ENCODE measurements at regions not wholly inside any gene's neighbourhood (a gene's known extent, or its start where the extent isn't known, plus 50 kb on each side); places are given as distances from the start of the nearest gene placed in this dataset.

- no CpG with 5 or more reads among the region's 3 CpGs for WGBS (ENCODE audit: insufficient coverage)
- POLR2A ChIA-PET = no interaction called here
- no peaks in the 10 kb centered on the region for H3K36me3 Mint-ChIP-seq
These were observed 402.7 kb upstream of the ZNF608 start for GRCh38 chr5:125149110-125149509.

DNA sequence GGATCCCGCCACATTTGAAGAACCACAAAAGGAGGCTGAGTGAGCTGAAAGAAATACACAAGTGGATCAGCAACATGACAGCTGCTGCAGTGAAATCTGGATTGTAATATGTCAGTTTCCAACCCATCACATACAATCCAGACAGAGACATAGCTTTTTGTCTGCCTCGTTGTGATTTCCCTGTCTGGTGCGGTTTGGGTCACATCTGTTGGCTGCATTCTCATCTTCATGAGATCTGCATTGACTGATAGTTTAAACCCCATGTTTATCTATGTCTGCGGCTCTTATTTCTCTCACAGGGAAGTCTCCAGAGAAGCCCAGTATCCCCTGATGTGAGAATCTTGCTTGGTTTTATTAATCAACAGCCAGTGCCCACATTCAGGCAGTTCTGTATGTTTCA is 403.1 kb upstream of the ZNF608 start:
- no peak for DNase-seq
- H3K4me1 Mint-ChIP-seq = no peaks in the 10 kb centered on the region
- no peaks in the 10 kb centered on the region for H3K27me3 Mint-ChIP-seq
- H3K9me3 Mint-ChIP-seq = peaks cover 0 to 13% (median 0%) of the 10 kb centered on the region in 3 donors
- H3K36me3 Mint-ChIP-seq = no peaks in the 10 kb centered on the region
- no peak overlapping the region for H3K27ac Mint-ChIP-seq
- H3K27ac ChIP-seq (ENCODE audit: low read length) = no peak overlapping the region
- no CpG with 5 or more reads among the region's 4 CpGs for WGBS (ENCODE audit: insufficient coverage)
- no peaks in the 10 kb centered on the region for H3K27me3 ChIP-seq (replicated peaks in 1 of 2; ENCODE audit: control insufficient read depth in 2 of 2, extremely low read depth in 1 of 2, insufficient read depth in 2 of 2, low read length in 1 of 2)
- POLR2A ChIA-PET = no interaction called here
- no peak overlapping the region for H3K4me3 ChIP-seq (ENCODE audit: control insufficient read depth in 1 of 2, extremely low read depth in 1 of 2, low read length in 1 of 2)
- no peak for ATAC-seq (replicated peaks in 1 of 4)
- H3K36me3 ChIP-seq (ENCODE audit: control insufficient read depth in 2 of 2, extremely low read depth in 1 of 2, insufficient read depth in 1 of 2, low read length in 1 of 2) = no peaks in the 10 kb centered on the region
- no peaks in the 10 kb centered on the region for H3K4me1 ChIP-seq (ENCODE audit: control insufficient read depth in 1 of 2, extremely low read depth in 1 of 2, insufficient read depth in 2 of 2, low read length in 2 of 2)
- CTCF ChIA-PET = no interaction called here
- H3K9me3 ChIP-seq = no peaks in the 10 kb centered on the region
- no peak overlapping the region for H3K4me3 Mint-ChIP-seq

More at GRCh38 chr5:125149110-125149509, 402.7 kb upstream of the ZNF608 start:
- CTCF ChIA-PET = no interaction called here
- H3K4me1 Mint-ChIP-seq = no peaks in the 10 kb centered on the region
- no peak overlapping the region for H3K27ac ChIP-seq (ENCODE audit: low read length)
- H3K36me3 ChIP-seq (ENCODE audit: control insufficient read depth in 2 of 2, extremely low read depth in 1 of 2, insufficient read depth in 1 of 2, low read length in 1 of 2) = no peaks in the 10 kb centered on the region
- no peaks in the 10 kb centered on the region for H3K9me3 ChIP-seq
- no peaks in the 10 kb centered on the region for H3K27me3 ChIP-seq (replicated peaks in 1 of 2; ENCODE audit: control insufficient read depth in 2 of 2, extremely low read depth in 1 of 2, insufficient read depth in 2 of 2, low read length in 1 of 2)
- DNase-seq (no peak), ATAC-seq (replicated peaks in 1 of 4) (no peak)
- peaks cover 0 to 13% (median 0%) of the 10 kb centered on the region in 3 donors for H3K9me3 Mint-ChIP-seq
- no peak overlapping the region for H3K27ac Mint-ChIP-seq
- no peak overlapping the region for H3K4me3 Mint-ChIP-seq
- H3K27me3 Mint-ChIP-seq = no peaks in the 10 kb centered on the region
- H3K4me3 ChIP-seq (ENCODE audit: control insufficient read depth in 1 of 2, extremely low read depth in 1 of 2, low read length in 1 of 2) = no peak overlapping the region
- H3K4me1 ChIP-seq (ENCODE audit: control insufficient read depth in 1 of 2, extremely low read depth in 1 of 2, insufficient read depth in 2 of 2, low read length in 2 of 2) = no peaks in the 10 kb centered on the region

- H3K4me1 Mint-ChIP-seq = no peaks in the 10 kb centered on the region
- 0% methylated on average over 1 of the region's 3 CpGs for WGBS (ENCODE audit: insufficient coverage)
- H3K9me3 Mint-ChIP-seq = peaks cover 0 to 17% (median 0%) of the 10 kb centered on the region in 3 donors
- H3K36me3 Mint-ChIP-seq = no peaks in the 10 kb centered on the region
- no peak overlapping the region for H3K27ac Mint-ChIP-seq
- no peaks in the 10 kb centered on the region for H3K27me3 Mint-ChIP-seq
- DNase-seq (no peak), ATAC-seq (replicated peaks in 1 of 4) (no peak)
- no peaks in the 10 kb centered on the region for H3K9me3 ChIP-seq
- H3K27ac ChIP-seq (ENCODE audit: low read length) = no peak overlapping the region
- CTCF ChIA-PET = no interaction called here
- POLR2A ChIA-PET = no interaction called here
- no peak overlapping the region for H3K4me3 Mint-ChIP-seq
- H3K4me1 ChIP-seq (ENCODE audit: control insufficient read depth in 1 of 2, extremely low read depth in 1 of 2, insufficient read depth in 2 of 2, low read length in 2 of 2) = no peaks in the 10 kb centered on the region
- no peaks in the 10 kb centered on the region for H3K27me3 ChIP-seq (replicated peaks in 1 of 2; ENCODE audit: control insufficient read depth in 2 of 2, extremely low read depth in 1 of 2, insufficient read depth in 2 of 2, low read length in 1 of 2)
- no peak overlapping the region for H3K4me3 ChIP-seq (ENCODE audit: control insufficient read depth in 1 of 2, extremely low read depth in 1 of 2, low read length in 1 of 2)
- H3K36me3 ChIP-seq (ENCODE audit: control insufficient read depth in 2 of 2, extremely low read depth in 1 of 2, insufficient read depth in 1 of 2, low read length in 1 of 2) = no peaks in the 10 kb centered on the region
These were observed 403.7 kb upstream of the ZNF608 start for GRCh38 chr5:125150041-125150669.

GRCh38 chr5:125151150-125151900 is 404.9 kb upstream of the ZNF608 start:
- CTCF ChIA-PET = no interaction called here
- Mint-ChIP-seq H3K9me3 (peaks cover 0 to 17% (median 4%) of the 10 kb centered on the region in 3 donors), H3K4me1 (no peaks in the 10 kb centered on the region), H3K27me3 (no peaks in the 10 kb centered on the region), H3K27ac (no peak overlapping the region), H3K4me3 (no peak overlapping the region), H3K36me3 (no peaks in the 10 kb centered on the region)
- Histone ChIP-seq H3K4me1 (ENCODE audit: control insufficient read depth in 1 of 2, extremely low read depth in 1 of 2, insufficient read depth in 2 of 2, low read length in 2 of 2) (no peaks in the 10 kb centered on the region), H3K27ac (ENCODE audit: low read length) (no peak overlapping the region), H3K36me3 (ENCODE audit: control insufficient read depth in 2 of 2, extremely low read depth in 1 of 2, insufficient read depth in 1 of 2, low read length in 1 of 2) (no peaks in the 10 kb centered on the region), H3K9me3 (no peaks in the 10 kb centered on the region), H3K27me3 (replicated peaks in 1 of 2; ENCODE audit: control insufficient read depth in 2 of 2, extremely low read depth in 1 of 2, insufficient read depth in 2 of 2, low read length in 1 of 2) (no peaks in the 10 kb centered on the region), H3K4me3 (ENCODE audit: control insufficient read depth in 1 of 2, extremely low read depth in 1 of 2, low read length in 1 of 2) (no peak overlapping the region)
- POLR2A ChIA-PET = no interaction called here
- no CpG with 5 or more reads among the region's 4 CpGs for WGBS (ENCODE audit: insufficient coverage)
- ATAC-seq (replicated peaks in 1 of 4) = no peak
- no peak for DNase-seq

DNA sequence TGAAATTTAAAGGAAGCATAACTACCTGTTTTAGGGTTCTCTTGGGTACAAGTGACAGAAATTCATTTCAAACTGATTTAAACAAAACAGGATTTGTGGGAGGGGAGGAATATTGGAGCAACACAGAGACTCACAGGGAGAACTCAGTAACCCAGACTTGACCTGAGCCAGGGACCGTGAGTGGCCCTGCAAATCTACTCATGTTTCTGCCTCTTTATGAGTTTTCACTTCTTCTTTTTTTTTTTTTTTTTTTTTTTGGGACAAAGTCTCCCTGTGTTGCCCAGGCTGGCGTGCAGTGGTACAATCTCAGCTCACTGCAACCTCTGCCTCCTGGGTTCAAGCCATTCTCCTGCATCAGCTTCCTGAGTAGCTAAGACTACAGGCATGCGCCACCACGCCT is 405.6 kb upstream of the ZNF608 start:
- DNase-seq (no peak), ATAC-seq (replicated peaks in 1 of 4) (no peak)
- no peak overlapping the region for H3K27ac Mint-ChIP-seq
- no peaks in the 10 kb centered on the region for H3K4me1 Mint-ChIP-seq
- WGBS (ENCODE audit: insufficient coverage) = 60% methylated on average over 1 of the region's 4 CpGs
- H3K4me3 Mint-ChIP-seq = no peak overlapping the region
- Histone ChIP-seq H3K27ac (ENCODE audit: low read length) (no peak overlapping the region), H3K9me3 (no peaks in the 10 kb centered on the region), H3K36me3 (ENCODE audit: control insufficient read depth in 2 of 2, extremely low read depth in 1 of 2, insufficient read depth in 1 of 2, low read length in 1 of 2) (no peaks in the 10 kb centered on the region), H3K27me3 (replicated peaks in 1 of 2; ENCODE audit: control insufficient read depth in 2 of 2, extremely low read depth in 1 of 2, insufficient read depth in 2 of 2, low read length in 1 of 2) (no peaks in the 10 kb centered on the region), H3K4me3 (ENCODE audit: control insufficient read depth in 1 of 2, extremely low read depth in 1 of 2, low read length in 1 of 2) (no peak overlapping the region), H3K4me1 (ENCODE audit: control insufficient read depth in 1 of 2, extremely low read depth in 1 of 2, insufficient read depth in 2 of 2, low read length in 2 of 2) (no peaks in the 10 kb centered on the region)
- ChIA-PET POLR2A (no interaction called here), CTCF (no interaction called here)
- H3K27me3 Mint-ChIP-seq = no peaks in the 10 kb centered on the region
- H3K36me3 Mint-ChIP-seq = no peaks in the 10 kb centered on the region
- H3K9me3 Mint-ChIP-seq = peaks cover 0 to 17% (median 4%) of the 10 kb centered on the region in 3 donors

- peaks cover 0 to 17% (median 4%) of the 10 kb centered on the region in 3 donors for H3K9me3 Mint-ChIP-seq
- H3K36me3 ChIP-seq (ENCODE audit: control insufficient read depth in 2 of 2, extremely low read depth in 1 of 2, insufficient read depth in 1 of 2, low read length in 1 of 2) = no peaks in the 10 kb centered on the region
These were observed 406.2 kb upstream of the ZNF608 start for GRCh38 chr5:125152461-125153189.

More at GRCh38 chr5:125152461-125153189, 406.2 kb upstream of the ZNF608 start:
- ATAC-seq (replicated peaks in 1 of 4) (no peak), DNase-seq (no peak)
- CTCF ChIA-PET = no interaction called here
- H3K9me3 ChIP-seq = no peaks in the 10 kb centered on the region
- POLR2A ChIA-PET = no interaction called here
- no peaks in the 10 kb centered on the region for H3K4me1 Mint-ChIP-seq
- no peak overlapping the region for H3K27ac ChIP-seq (ENCODE audit: low read length)
- H3K4me1 ChIP-seq (ENCODE audit: control insufficient read depth in 1 of 2, extremely low read depth in 1 of 2, insufficient read depth in 2 of 2, low read length in 2 of 2) = no peaks in the 10 kb centered on the region
- WGBS (ENCODE audit: insufficient coverage) = 83% methylated on average over 10 of the region's 13 CpGs
- H3K27ac Mint-ChIP-seq = no peak overlapping the region
- H3K36me3 Mint-ChIP-seq = no peaks in the 10 kb centered on the region
- H3K4me3 ChIP-seq (ENCODE audit: control insufficient read depth in 1 of 2, extremely low read depth in 1 of 2, low read length in 1 of 2) = no peak overlapping the region
- no peak overlapping the region for H3K4me3 Mint-ChIP-seq
- no peaks in the 10 kb centered on the region for H3K27me3 Mint-ChIP-seq
- H3K27me3 ChIP-seq (replicated peaks in 1 of 2; ENCODE audit: control insufficient read depth in 2 of 2, extremely low read depth in 1 of 2, insufficient read depth in 2 of 2, low read length in 1 of 2) = no peaks in the 10 kb centered on the region

Data from T-cell (primary cell).